H9 (cell line): ENCODE measurements at regions not wholly inside any gene's neighbourhood (a gene's known extent, or its start where the extent isn't known, plus 50 kb on each side); places are given as distances from the start of the nearest gene placed in this dataset.

ENCODE experiments used
- DNase-seq: peaks from one replicate; pipeline ENCODE4 v3.0.0-alpha.2; 2017
- H2AFZ ChIP-seq: one replicate; pipeline ENCODE4 v1.6.1; 2013; ENCODE audit warnings: mild to moderate bottlenecking, low read length, control low read depth, moderate library complexity
- H2AK5ac ChIP-seq: 2 replicates; pipeline ENCODE4 v1.6.1; 2013; ENCODE audit warnings: low read length, control low read depth, mixed read lengths; ENCODE audit not compliant: insufficient read length
- H2BK120ac ChIP-seq: one replicate; pipeline ENCODE4 v1.6.1; 2013; ENCODE audit warnings: low read depth, mild to moderate bottlenecking, low read length, control low read depth, inconsistent platforms; ENCODE audit not compliant: poor library complexity, severe bottlenecking
- H2BK12ac ChIP-seq: 2 replicates; pipeline ENCODE4 v1.6.1; 2013; ENCODE audit warnings: low read length, control low read depth, mixed read lengths, low read depth; ENCODE audit not compliant: insufficient read length
- H2BK15ac ChIP-seq: 2 replicates; pipeline ENCODE4 v1.6.1; 2013; ENCODE audit warnings: low read depth, low read length, control low read depth
- H2BK20ac ChIP-seq: one replicate; pipeline ENCODE4 v1.6.1; 2013; ENCODE audit warnings: low read depth, mild to moderate bottlenecking, low read length, control low read depth, inconsistent platforms; ENCODE audit not compliant: poor library complexity, severe bottlenecking
- H2BK5ac ChIP-seq: 2 replicates; pipeline ENCODE4 v1.6.1; 2013; ENCODE audit warnings: low read length, control low read depth, mixed read lengths; ENCODE audit not compliant: insufficient read length
- H3K14ac ChIP-seq: 2 replicates; pipeline ENCODE4 v1.6.1; 2013; ENCODE audit warnings: low read length, control low read depth; ENCODE audit not compliant: insufficient read depth
- H3K18ac ChIP-seq: 2 replicates; pipeline ENCODE4 v1.6.1; 2013; ENCODE audit warnings: low read depth, mild to moderate bottlenecking, mixed read lengths, low read length, control low read depth; ENCODE audit not compliant: insufficient read length
- H3K23ac ChIP-seq: 2 replicates; pipeline ENCODE4 v1.6.1; 2013; ENCODE audit warnings: low read length, control low read depth, mixed read lengths, low read depth; ENCODE audit not compliant: insufficient read length
- H3K23me2 ChIP-seq: 2 replicates; pipeline ENCODE4 v1.6.1; 2013; ENCODE audit warnings: low read depth, mild to moderate bottlenecking, mixed read lengths, low read length, control low read depth; ENCODE audit not compliant: insufficient read length, poor library complexity, severe bottlenecking
- H3K27ac ChIP-seq: 2 replicates; pipeline ENCODE4 v1.5.1; 2013; ENCODE audit warnings: low read length, control low read depth, mixed read lengths, low read depth; ENCODE audit not compliant: insufficient read length
- H3K27me3 ChIP-seq: 2 replicates; pipeline ENCODE4 v1.6.1; 2013; ENCODE audit warnings: low read length, control low read depth, inconsistent platforms; ENCODE audit not compliant: insufficient read depth
- H3K4ac ChIP-seq: 2 replicates; pipeline ENCODE4 v1.6.1; 2013; ENCODE audit warnings: low read depth, mild to moderate bottlenecking, control low read depth, inconsistent platforms, low read length, moderate library complexity
- H3K4me1 ChIP-seq: 2 replicates; pipeline ENCODE4 v1.6.1; 2013; ENCODE audit warnings: low read length, control low read depth, inconsistent platforms; ENCODE audit not compliant: insufficient read depth
- H3K4me2 ChIP-seq: 2 replicates; pipeline ENCODE4 v1.6.1; 2013; ENCODE audit warnings: low read length, control low read depth, mixed read lengths; ENCODE audit not compliant: insufficient read length, insufficient read depth
- H3K56ac ChIP-seq: 2 replicates; pipeline ENCODE4 v1.6.1; 2013; ENCODE audit warnings: low read depth, mild to moderate bottlenecking, mixed read lengths, low read length, control low read depth; ENCODE audit not compliant: insufficient read length
- H3K79me1 ChIP-seq: 2 replicates; pipeline ENCODE4 v1.6.1; 2013; ENCODE audit warnings: low read depth, mild to moderate bottlenecking, moderate library complexity, low read length, control low read depth, inconsistent platforms; ENCODE audit not compliant: insufficient read depth, poor library complexity, severe bottlenecking
- H3K79me2 ChIP-seq: 2 replicates; pipeline ENCODE4 v1.6.1; 2013; ENCODE audit warnings: low read length, control low read depth, inconsistent platforms; ENCODE audit not compliant: insufficient read depth
- H3K9ac ChIP-seq: 2 replicates; pipeline ENCODE4 v1.6.1; 2013; ENCODE audit warnings: low read length, control low read depth, mixed read lengths; ENCODE audit not compliant: insufficient read length; ENCODE audit errors: extremely low read depth
- H3K9me3 ChIP-seq: one replicate; pipeline ENCODE4 v1.6.1; 2013; ENCODE audit warnings: low read depth, low read length, inconsistent platforms; ENCODE audit not compliant: control insufficient read depth
- H3T11ph ChIP-seq: one replicate; pipeline ENCODE4 v1.6.1; 2013; ENCODE audit warnings: mild to moderate bottlenecking, low read length, control low read depth, inconsistent platforms
- H4K20me1 ChIP-seq: one replicate; pipeline ENCODE4 v1.6.1; 2013; ENCODE audit not compliant: control insufficient read depth, insufficient read length, insufficient read depth
- H4K5ac ChIP-seq: 2 replicates; pipeline ENCODE4 v1.6.1; 2013; ENCODE audit warnings: low read depth, mild to moderate bottlenecking, mixed read lengths, low read length, control low read depth; ENCODE audit not compliant: insufficient read length
- H4K8ac ChIP-seq: replicated peaks from 2 replicates; pipeline ENCODE4 v1.6.1; 2013; ENCODE audit warnings: low read length, control low read depth, mixed read lengths, low read depth; ENCODE audit not compliant: insufficient read length
- H4K91ac ChIP-seq: 2 replicates; pipeline ENCODE4 v1.6.1; 2013; ENCODE audit warnings: low read depth, mild to moderate bottlenecking, moderate library complexity, mixed read lengths, low read length, control low read depth; ENCODE audit not compliant: insufficient read length
- H3K27ac Mint-ChIP-seq, 3 experiments: 2 replicates in 2 of 3; 3 replicates in 1 of 3; pipeline ENCODE4 v1.8.0; 2020 to 2021; ENCODE audit warnings: mixed read lengths in 3 of 3, mild to moderate bottlenecking in 1 of 3, moderate library complexity in 1 of 3
- H3K27me3 Mint-ChIP-seq: 2 replicates; pipeline ENCODE4 v1.8.0; 2021; ENCODE audit warnings: low read depth, mild to moderate bottlenecking, moderate library complexity, mixed read lengths
- H3K36me3 Mint-ChIP-seq, 3 experiments: 2 replicates in 2 of 3; 3 replicates in 1 of 3; pipeline ENCODE4 v1.8.0; 2020 to 2021; ENCODE audit warnings: low read depth in 3 of 3, mixed read lengths in 3 of 3; ENCODE audit not compliant: insufficient read depth in 1 of 3
- H3K4me1 Mint-ChIP-seq, 2 experiments: 2 replicates each; pipeline ENCODE4 v1.8.0; 2020; ENCODE audit warnings: mixed read lengths in 2 of 2
- H3K4me3 Mint-ChIP-seq, 2 experiments: 2 replicates in 1 of 2; 3 replicates in 1 of 2; pipeline ENCODE4 v1.8.0; 2020 to 2021; ENCODE audit warnings: mild to moderate bottlenecking in 2 of 2, mixed read lengths in 2 of 2, moderate library complexity in 1 of 2
- H3K9me3 Mint-ChIP-seq, 2 experiments: 2 replicates in 1 of 2; 3 replicates in 1 of 2; pipeline ENCODE4 v1.8.0; 2020; ENCODE audit warnings: mild to moderate bottlenecking in 2 of 2, mixed read lengths in 2 of 2, moderate library complexity in 1 of 2
- CTCF ChIP-seq: fragments of 200-600 bp; sonication (generic); conservative IDR thresholded peaks from 3 replicates; pipeline ENCODE4 v1.8.0; 2021; ENCODE audit warnings: antibody characterized with exemption, mild to moderate bottlenecking
- WGBS: extraction: QIAGEN DNeasy Blood & Tissue Kit; methylation state at CpG from one replicate; pipeline ENCODE4 v1.1.7; 2013; ENCODE audit warnings: missing lambda C conversion rate, low lambda C conversion rate, mixed read lengths; ENCODE audit not compliant: insufficient read length; ENCODE audit errors: extremely low coverage; 5-methylcytosine and 5-hydroxymethylcytosine counted together

- Histone ChIP-seq H3K23ac (no peak overlapping the region), H3K9me3 (no peaks in the 10 kb centered on the region), H4K8ac (no peak overlapping the region), H3K14ac (no peak overlapping the region; the same call in 1 of the 2 replicates), H3K23me2 (no peaks in the 10 kb centered on the region), H2BK15ac (no peak overlapping the region), H3K56ac (no peak overlapping the region), H3K27me3 (no peaks in the 10 kb centered on the region), H3K79me2 (no peaks in the 10 kb centered on the region), H2BK120ac (no peak overlapping the region), H3K4me2 (no peak overlapping the region), H2BK20ac (no peak overlapping the region), H3K27ac (no peak overlapping the region), H2BK5ac (no peak overlapping the region), H4K20me1 (no peaks in the 10 kb centered on the region), H3T11ph (no peak overlapping the region), H3K9ac (no peak overlapping the region), H4K5ac (no peak overlapping the region), H3K4me1 (no peaks in the 10 kb centered on the region), H2AK5ac (no peak overlapping the region), H4K91ac (no peak overlapping the region), H2BK12ac (no peak overlapping the region), H3K18ac (no peak overlapping the region), H3K79me1 (no peaks in the 10 kb centered on the region), H2AFZ (no peak overlapping the region), H3K4ac (no peak overlapping the region)
- Mint-ChIP-seq H3K9me3 (no peaks in the 10 kb centered on the region), H3K36me3 (no peaks in the 10 kb centered on the region), H3K4me3 (no peak overlapping the region), H3K27ac (peak overlapping the region in 1 of 3 experiments; percentile 8; a peak in 1 of 7 replicates), H3K4me1 (peaks cover 2 to 4% of the 10 kb centered on the region in 2 experiments; a peak in 1 of 4 replicates), H3K27me3 (peaks cover 32% of the 10 kb centered on the region)
- TF ChIP-seq CTCF = no peak
- no CpG with 5 or more reads among the region's 10 CpGs for WGBS
- DNase-seq = no peak
These were observed 962.9 kb downstream of the BRD1 start for GRCh38 chr22:48864748-48865147.
